H1 (cell line): ENCODE measurements at regions not wholly inside any gene's neighbourhood (a gene's known extent, or its start where the extent isn't known, plus 50 kb on each side); places are given as distances from the start of the nearest gene placed in this dataset.

Source experiments
- CBX5 ChIP-seq: fragments of 300-800, 300-1000 bp; sonication (generic); IDR thresholded peaks from 2 replicates; pipeline ENCODE4 v1.7.1; 2016; ENCODE audit warnings: antibody characterized with exemption, low read length, low read depth
- CREB1 ChIP-seq: IDR thresholded peaks from 2 replicates; pipeline ENCODE4 v1.6.1; 2012; ENCODE audit warnings: inconsistent platforms
- POLR2A ChIP-seq, 2 experiments: IDR thresholded peaks; 1 replicate in 1 of 2; 2 replicates in 1 of 2; pipeline ENCODE4 v1.6.1; 2011; ENCODE audit warnings: low read depth in 2 of 2, low read length in 2 of 2, mild to moderate bottlenecking in 2 of 2; ENCODE audit errors: control extremely low read depth in 1 of 2
- RBBP5 ChIP-seq: IDR thresholded peaks from 2 replicates; pipeline ENCODE4 v1.7.1; 2012; ENCODE audit warnings: low read depth, mild to moderate bottlenecking, inconsistent platforms, low read length, moderate library complexity, borderline replicate concordance
- RNF2 ChIP-seq: fragments of 200-900, 300-1000 bp; sonication (generic); IDR thresholded peaks from 2 replicates; pipeline ENCODE4 v1.7.1; 2016; ENCODE audit warnings: borderline replicate concordance, low read depth, mild to moderate bottlenecking, antibody characterized with exemption, low read length; ENCODE audit not compliant: poor library complexity, severe bottlenecking; ENCODE audit errors: missing control alignments

DNA sequence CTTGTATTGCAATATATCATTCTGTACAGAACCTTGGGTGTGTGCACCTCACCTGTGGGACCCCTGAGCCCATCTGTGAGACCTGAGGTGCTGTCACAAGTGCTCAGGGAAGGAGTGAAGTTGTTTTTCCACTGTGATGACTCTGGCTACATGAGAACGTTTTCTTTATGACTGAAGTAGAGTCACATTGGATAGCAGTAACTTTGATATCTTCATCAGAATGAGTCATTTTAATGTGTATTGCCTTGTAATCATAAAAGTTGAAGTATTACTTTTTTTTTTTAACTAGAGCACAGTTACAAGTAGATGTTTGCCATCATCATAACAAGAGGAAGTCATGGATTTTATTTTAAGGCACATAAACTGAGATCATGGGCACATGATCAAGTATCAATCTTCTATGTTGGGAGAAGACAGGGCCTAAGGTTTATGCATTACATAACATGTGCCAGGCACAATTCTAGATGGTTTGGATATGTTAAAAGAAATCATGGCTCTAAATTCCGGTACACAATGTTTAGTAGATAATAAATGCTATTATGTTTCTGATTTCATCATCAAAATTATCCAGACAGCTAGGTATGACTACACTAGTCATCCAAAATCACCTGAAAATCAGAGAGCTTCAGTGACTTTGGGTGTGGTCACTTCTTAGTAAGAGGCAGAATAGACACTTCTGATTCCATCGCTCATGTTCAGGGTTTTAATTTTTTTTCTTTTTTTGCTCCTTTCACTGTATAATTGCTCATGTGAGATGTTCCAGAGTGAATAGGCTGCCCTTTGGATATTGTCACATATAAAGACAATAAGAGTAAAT, 82.7 kb upstream of the KLF6 start (continued):
- TF ChIP-seq RNF2 (no peak), CBX5 (no peak), POLR2A (IDR thresholded peaks at IDR 0.05; ENCODE audit: control extremely low read depth in 1 of 2, low read depth in 2 of 2, low read length in 2 of 2) (no peak), RBBP5 (no peak), CREB1 (no peak)
- TF ChIP-seq, all 59 proteins: peak for 0
